ENCODE measurements at regions not wholly inside any gene's neighbourhood (a gene's known extent, or its start where the extent isn't known, plus 50 kb on each side); places are given as distances from the start of the nearest gene placed in this dataset.

DNA sequence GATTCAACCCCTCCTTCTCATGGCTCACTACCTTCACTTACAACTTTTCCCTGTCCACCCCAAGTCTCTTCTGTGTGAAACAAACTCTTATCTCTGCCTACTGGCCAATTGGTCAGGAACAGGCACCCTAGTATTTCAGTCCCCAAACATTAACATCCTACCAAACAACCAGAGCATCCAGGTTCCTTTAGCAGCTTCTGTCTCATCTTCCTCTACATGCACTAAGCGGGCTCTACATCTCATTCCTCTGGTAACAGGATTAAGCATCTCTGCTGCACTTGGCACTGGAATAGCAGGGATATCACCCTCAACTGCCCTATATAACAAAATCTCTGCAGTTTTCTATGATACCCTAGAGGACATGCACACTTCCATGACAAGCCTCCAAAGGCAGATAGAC is 116.2 kb downstream of the JRKL start:
- TF ChIP-seq BHLHE40 (IDR thresholded peaks at IDR 0.05; ENCODE audit: low read depth, low read length) (no peak), SMC3 (IDR thresholded peaks at IDR 0.05; ENCODE audit: low read depth, low read length) (no peak), MXI1 (IDR thresholded peaks at IDR 0.05; ENCODE audit: borderline replicate concordance, low read depth, low read length) (no peak), CHD1 (IDR thresholded peaks at IDR 0.05; ENCODE audit: low read depth, low read length) (no peak), POLR2A (IDR thresholded peaks at IDR 0.05; ENCODE audit: low read depth, low read length) (no peak)
- TF ChIP-seq, protein P1, sequence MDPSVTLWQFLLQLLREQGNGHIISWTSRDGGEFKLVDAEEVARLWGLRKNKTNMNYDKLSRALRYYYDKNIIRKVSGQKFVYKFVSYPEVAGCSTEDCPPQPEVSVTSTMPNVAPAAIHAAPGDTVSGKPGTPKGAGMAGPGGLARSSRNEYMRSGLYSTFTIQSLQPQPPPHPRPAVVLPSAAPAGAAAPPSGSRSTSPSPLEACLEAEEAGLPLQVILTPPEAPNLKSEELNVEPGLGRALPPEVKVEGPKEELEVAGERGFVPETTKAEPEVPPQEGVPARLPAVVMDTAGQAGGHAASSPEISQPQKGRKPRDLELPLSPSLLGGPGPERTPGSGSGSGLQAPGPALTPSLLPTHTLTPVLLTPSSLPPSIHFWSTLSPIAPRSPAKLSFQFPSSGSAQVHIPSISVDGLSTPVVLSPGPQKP (IDR thresholded peaks at IDR 0.05; ENCODE audit: borderline replicate concordance, low read depth, low read length): no peak
- TF ChIP-seq, protein P2, sequence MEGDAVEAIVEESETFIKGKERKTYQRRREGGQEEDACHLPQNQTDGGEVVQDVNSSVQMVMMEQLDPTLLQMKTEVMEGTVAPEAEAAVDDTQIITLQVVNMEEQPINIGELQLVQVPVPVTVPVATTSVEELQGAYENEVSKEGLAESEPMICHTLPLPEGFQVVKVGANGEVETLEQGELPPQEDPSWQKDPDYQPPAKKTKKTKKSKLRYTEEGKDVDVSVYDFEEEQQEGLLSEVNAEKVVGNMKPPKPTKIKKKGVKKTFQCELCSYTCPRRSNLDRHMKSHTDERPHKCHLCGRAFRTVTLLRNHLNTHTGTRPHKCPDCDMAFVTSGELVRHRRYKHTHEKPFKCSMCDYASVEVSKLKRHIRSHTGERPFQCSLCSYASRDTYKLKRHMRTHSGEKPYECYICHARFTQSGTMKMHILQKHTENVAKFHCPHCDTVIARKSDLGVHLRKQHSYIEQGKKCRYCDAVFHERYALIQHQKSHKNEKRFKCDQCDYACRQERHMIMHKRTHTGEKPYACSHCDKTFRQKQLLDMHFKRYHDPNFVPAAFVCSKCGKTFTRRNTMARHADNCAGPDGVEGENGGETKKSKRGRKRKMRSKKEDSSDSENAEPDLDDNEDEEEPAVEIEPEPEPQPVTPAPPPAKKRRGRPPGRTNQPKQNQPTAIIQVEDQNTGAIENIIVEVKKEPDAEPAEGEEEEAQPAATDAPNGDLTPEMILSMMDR (conservative IDR thresholded peaks at IDR 0.05; ENCODE audit: low read depth, low read length): no peak

Data from IMR-90 (cell line).